ENCODE measurements at regions not wholly inside any gene's neighbourhood (a gene's known extent, or its start where the extent isn't known, plus 50 kb on each side); places are given as distances from the start of the nearest gene placed in this dataset.

DNA sequence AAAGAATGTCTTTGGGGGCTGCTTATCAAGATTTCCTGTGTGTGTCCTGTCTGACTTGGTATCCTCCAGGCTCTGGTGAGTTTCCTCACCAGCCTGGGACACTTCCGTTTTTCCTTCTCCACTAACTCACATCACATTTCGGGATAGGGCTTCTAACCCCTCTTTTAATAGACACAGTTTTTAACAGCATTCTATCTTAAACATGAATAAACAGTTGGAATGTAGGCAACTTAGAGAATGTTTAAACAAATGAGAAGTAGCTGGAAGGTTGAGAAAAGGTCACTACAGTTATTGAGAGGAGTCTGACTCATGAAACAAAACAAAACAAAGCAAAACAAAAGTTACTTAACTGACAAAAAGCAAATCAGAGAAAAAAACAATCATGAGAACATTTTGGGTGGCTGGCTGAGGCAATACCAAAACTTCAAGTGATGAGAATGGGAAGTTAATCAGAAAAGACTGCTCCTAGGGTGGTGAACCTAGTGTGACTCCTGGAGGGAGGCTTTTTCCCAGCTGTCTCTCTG is 64.7 kb upstream of the CTSC start:
- no peak for TF ChIP-seq POLR2A (IDR thresholded peaks at IDR 0.05; ENCODE audit: low read length)
- no peak for TF ChIP-seq GATA1 (IDR thresholded peaks at IDR 0.05; ENCODE audit: low read depth, low read length)

All from erythroblast (primary cell).